ENCODE measurements at regions not wholly inside any gene's neighbourhood (a gene's known extent, or its start where the extent isn't known, plus 50 kb on each side); places are given as distances from the start of the nearest gene placed in this dataset.

DNA sequence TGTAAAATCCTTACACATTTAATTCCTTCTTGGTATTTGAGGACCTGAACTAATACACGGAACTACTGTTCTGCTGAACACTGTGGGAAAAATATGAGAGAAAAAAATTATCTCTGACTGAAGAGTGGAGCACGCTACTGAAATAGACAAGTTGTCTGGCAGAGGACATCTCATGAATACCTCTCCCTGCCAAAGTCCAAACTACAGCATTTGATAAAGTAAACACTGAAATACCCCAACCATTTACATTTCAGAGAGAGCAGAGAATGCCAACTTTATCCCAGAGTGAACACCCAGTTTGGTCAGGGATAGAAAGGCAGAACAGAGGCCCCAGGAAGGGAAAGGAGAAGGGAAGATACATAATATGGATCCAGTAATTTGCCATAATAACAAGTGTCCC, 920.7 kb downstream of the SQOR start:
- Histone ChIP-seq H2AFZ (ENCODE audit: low read length) (no peak overlapping the region), H3K4me1 (ENCODE audit: insufficient read depth, low read length, poor library complexity, severe bottlenecking) (no peaks in the 10 kb centered on the region), H4K20me1 (ENCODE audit: insufficient read depth, low read length) (no peaks in the 10 kb centered on the region), H3K9me3 (ENCODE audit: low read length) (no peaks in the 10 kb centered on the region), H3K4me2 (ENCODE audit: low read length) (no peak overlapping the region), H3K9me2 (ENCODE audit: insufficient read depth, low read length) (no peaks in the 10 kb centered on the region), H3K79me2 (ENCODE audit: insufficient read depth, low read depth, low read length) (no peaks in the 10 kb centered on the region), H3K27ac (ENCODE audit: low read depth, low read length, poor library complexity, severe bottlenecking) (no peak overlapping the region), H3K4me3 (ENCODE audit: low read depth, low read length, poor library complexity, severe bottlenecking) (no peak overlapping the region), H3K36me3 (ENCODE audit: insufficient read depth, low read length) (no peaks in the 10 kb centered on the region; the same call in 1 of the 2 replicates)
- TF ChIP-seq, protein P1, sequence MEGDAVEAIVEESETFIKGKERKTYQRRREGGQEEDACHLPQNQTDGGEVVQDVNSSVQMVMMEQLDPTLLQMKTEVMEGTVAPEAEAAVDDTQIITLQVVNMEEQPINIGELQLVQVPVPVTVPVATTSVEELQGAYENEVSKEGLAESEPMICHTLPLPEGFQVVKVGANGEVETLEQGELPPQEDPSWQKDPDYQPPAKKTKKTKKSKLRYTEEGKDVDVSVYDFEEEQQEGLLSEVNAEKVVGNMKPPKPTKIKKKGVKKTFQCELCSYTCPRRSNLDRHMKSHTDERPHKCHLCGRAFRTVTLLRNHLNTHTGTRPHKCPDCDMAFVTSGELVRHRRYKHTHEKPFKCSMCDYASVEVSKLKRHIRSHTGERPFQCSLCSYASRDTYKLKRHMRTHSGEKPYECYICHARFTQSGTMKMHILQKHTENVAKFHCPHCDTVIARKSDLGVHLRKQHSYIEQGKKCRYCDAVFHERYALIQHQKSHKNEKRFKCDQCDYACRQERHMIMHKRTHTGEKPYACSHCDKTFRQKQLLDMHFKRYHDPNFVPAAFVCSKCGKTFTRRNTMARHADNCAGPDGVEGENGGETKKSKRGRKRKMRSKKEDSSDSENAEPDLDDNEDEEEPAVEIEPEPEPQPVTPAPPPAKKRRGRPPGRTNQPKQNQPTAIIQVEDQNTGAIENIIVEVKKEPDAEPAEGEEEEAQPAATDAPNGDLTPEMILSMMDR (conservative IDR thresholded peaks at IDR 0.05; ENCODE audit: low read length): no peak
- no peak for TF ChIP-seq EZH2phosphoT487 (IDR thresholded peaks at IDR 0.05; ENCODE audit: borderline replicate concordance, low read depth, low read length)
- CTCF ChIA-PET (ENCODE audit: unreplicated experiment): no interaction called here
- no TSS peak for BruUV-seq (replicated peaks)
- no peak for DNase-seq (ENCODE audit: low spot score)
- POLR2A ChIA-PET: no interaction called here
- intact Hi-C loops (cut with micrococcal nuclease; ENCODE audit: unreplicated experiment): no loop called here

DNA sequence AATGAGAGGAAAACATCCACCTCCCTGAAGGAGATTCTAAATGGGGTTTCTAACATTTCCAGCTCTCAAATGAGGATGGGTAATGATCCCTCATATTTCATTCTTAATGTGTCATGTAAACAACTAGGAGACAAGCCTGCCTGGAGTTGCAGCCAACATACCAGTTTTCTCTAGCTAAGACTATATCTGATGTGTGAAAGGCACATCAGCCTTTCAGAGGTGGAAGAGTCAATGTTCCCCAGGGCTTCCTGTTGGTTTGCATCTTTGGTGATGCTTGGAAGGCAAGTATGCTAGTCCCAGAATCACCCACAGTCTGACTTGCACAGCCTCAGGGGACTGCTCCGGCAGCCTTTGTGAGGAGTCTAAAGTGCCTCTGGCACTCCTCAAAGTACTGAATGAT, 921.2 kb downstream of the SQOR start:
- TF ChIP-seq EZH2phosphoT487 (IDR thresholded peaks at IDR 0.05; ENCODE audit: borderline replicate concordance, low read depth, low read length): no peak
- TF ChIP-seq, protein P1 (conservative IDR thresholded peaks at IDR 0.05; ENCODE audit: low read length): no peak

DNA sequence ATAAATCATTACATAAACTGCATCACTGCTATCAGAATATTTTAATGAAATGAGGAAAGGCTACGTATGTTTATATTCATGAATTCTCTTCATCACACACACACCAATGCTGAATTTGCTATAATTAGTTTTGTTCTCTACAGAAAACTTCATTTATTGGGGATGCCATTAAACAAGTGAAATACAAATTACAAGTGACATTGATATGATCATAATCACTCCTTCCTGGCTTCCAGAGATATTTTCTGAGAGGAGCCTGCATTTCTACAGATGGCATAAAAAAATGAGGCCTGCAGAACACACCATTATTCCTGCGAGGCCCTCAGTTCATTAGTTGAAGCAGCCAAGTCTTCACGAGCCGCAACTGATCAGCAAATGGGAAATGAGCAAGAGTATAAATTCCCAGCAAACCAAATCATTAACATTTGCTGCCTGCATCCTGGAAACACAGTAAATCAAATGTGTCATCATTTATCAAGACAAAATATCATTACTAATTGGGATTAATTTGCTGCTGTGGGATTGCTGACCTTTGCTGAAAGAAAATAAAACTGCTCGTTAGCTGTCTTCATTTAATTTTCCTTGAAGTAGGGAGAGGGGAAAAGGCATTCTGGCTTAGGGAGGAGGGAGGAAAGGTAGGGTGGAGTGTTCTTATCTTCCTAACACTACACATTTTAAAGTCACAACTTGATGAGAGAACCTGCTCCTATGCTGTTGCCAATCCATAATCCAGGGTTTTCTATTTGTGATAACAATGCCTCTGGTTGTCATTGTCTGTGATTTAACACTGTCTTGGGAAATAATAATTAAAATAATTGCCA, 921.9 kb downstream of the SQOR start:
- Histone ChIP-seq H3K79me2 (ENCODE audit: insufficient read depth, low read depth, low read length) (no peaks in the 10 kb centered on the region), H3K4me2 (ENCODE audit: low read length) (no peak overlapping the region), H3K4me1 (ENCODE audit: insufficient read depth, low read length, poor library complexity, severe bottlenecking) (no peaks in the 10 kb centered on the region), H4K20me1 (ENCODE audit: insufficient read depth, low read length) (no peaks in the 10 kb centered on the region), H3K9me3 (ENCODE audit: low read length) (no peaks in the 10 kb centered on the region), H3K9me2 (ENCODE audit: insufficient read depth, low read length) (no peaks in the 10 kb centered on the region), H3K36me3 (ENCODE audit: insufficient read depth, low read length) (no peaks in the 10 kb centered on the region; the same call in 1 of the 2 replicates), H3K27ac (ENCODE audit: low read depth, low read length, poor library complexity, severe bottlenecking) (no peak overlapping the region), H2AFZ (ENCODE audit: low read length) (no peak overlapping the region), H3K4me3 (ENCODE audit: low read depth, low read length, poor library complexity, severe bottlenecking) (no peak overlapping the region)
- TF ChIP-seq, protein P1 (conservative IDR thresholded peaks at IDR 0.05; ENCODE audit: low read length): no peak
- TF ChIP-seq EZH2phosphoT487 (IDR thresholded peaks at IDR 0.05; ENCODE audit: borderline replicate concordance, low read depth, low read length): no peak
- intact Hi-C loops (cut with micrococcal nuclease; ENCODE audit: unreplicated experiment): no loop called here
- no peak for DNase-seq (ENCODE audit: low spot score)
- BruUV-seq (replicated peaks): no TSS peak
- CTCF ChIA-PET (ENCODE audit: unreplicated experiment): no interaction called here
- POLR2A ChIA-PET: no interaction called here

More for the DNA sequence above, 921.2 kb downstream of the SQOR start:
- intact Hi-C loops (cut with micrococcal nuclease; ENCODE audit: unreplicated experiment): no loop called here
- H3K9me3 ChIP-seq (ENCODE audit: low read length): no peaks in the 10 kb centered on the region
- H3K36me3 ChIP-seq (ENCODE audit: insufficient read depth, low read length): no peaks in the 10 kb centered on the region; the same call in 1 of the 2 replicates
- no peak overlapping the region for H2AFZ ChIP-seq (ENCODE audit: low read length)
- H3K27ac ChIP-seq (ENCODE audit: low read depth, low read length, poor library complexity, severe bottlenecking): no peak overlapping the region
- H3K4me1 ChIP-seq (ENCODE audit: insufficient read depth, low read length, poor library complexity, severe bottlenecking): no peaks in the 10 kb centered on the region
- ChIA-PET CTCF (ENCODE audit: unreplicated experiment) (no interaction called here), POLR2A (no interaction called here)
- no peak overlapping the region for H3K4me2 ChIP-seq (ENCODE audit: low read length)
- no peak for DNase-seq (ENCODE audit: low spot score)
- no TSS peak for BruUV-seq (replicated peaks)
- no peak overlapping the region for H3K4me3 ChIP-seq (ENCODE audit: low read depth, low read length, poor library complexity, severe bottlenecking)
- H3K9me2 ChIP-seq (ENCODE audit: insufficient read depth, low read length): no peaks in the 10 kb centered on the region
- H4K20me1 ChIP-seq (ENCODE audit: insufficient read depth, low read length): no peaks in the 10 kb centered on the region
- no peaks in the 10 kb centered on the region for H3K79me2 ChIP-seq (ENCODE audit: insufficient read depth, low read depth, low read length)

Measured in OCI-LY7 (cell line).